ENCODE measurements at regions not wholly inside any gene's neighbourhood (a gene's known extent, or its start where the extent isn't known, plus 50 kb on each side); places are given as distances from the start of the nearest gene placed in this dataset.

DNA sequence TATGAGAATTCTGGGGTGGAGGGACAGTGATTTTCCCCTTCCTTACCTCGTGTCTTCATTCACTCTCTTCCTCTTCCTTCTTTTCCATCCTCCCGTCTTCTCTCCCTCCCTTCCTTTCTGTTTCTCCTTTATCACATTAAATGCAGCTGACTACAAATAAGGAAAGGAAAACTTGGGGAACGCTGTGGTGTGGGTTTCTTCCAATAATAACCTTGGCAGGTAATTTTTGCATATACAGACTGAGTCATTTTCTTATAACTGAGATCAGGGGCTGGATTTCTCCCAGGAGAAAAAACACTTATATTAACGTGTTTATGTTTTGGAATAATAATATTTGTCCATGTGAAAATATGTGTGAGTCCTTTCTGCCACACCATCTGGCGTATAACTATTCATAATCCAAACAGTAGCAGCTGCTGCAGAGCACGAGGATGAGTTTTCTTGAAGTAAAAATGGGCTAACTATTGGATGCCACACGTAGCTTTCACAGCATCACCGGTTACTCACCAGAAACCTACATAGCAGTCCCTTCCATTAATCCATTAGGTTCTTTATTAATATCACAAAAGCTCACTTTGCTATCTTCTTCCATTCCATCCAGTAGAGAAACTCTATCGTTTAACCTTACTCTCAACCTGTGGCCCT is 139.2 kb upstream of the SASH1 start:
- no peak overlapping the region for H3K27ac ChIP-seq
- H3K4me3 ChIP-seq: no peak overlapping the region
- H3K27me3 ChIP-seq: no peaks in the 10 kb centered on the region
- H3K36me3 ChIP-seq: no peaks in the 10 kb centered on the region
- DNase-seq (ENCODE audit: low read depth in 1 of 2, low spot score in 1 of 2): peak in 1 of 2 donors; percentile 35
- H3K4me1 ChIP-seq (ENCODE audit: low read depth): no peaks in the 10 kb centered on the region
- H3K9me3 ChIP-seq (ENCODE audit: low read depth): no peaks in the 10 kb centered on the region
- TF ChIP-seq, protein P1, sequence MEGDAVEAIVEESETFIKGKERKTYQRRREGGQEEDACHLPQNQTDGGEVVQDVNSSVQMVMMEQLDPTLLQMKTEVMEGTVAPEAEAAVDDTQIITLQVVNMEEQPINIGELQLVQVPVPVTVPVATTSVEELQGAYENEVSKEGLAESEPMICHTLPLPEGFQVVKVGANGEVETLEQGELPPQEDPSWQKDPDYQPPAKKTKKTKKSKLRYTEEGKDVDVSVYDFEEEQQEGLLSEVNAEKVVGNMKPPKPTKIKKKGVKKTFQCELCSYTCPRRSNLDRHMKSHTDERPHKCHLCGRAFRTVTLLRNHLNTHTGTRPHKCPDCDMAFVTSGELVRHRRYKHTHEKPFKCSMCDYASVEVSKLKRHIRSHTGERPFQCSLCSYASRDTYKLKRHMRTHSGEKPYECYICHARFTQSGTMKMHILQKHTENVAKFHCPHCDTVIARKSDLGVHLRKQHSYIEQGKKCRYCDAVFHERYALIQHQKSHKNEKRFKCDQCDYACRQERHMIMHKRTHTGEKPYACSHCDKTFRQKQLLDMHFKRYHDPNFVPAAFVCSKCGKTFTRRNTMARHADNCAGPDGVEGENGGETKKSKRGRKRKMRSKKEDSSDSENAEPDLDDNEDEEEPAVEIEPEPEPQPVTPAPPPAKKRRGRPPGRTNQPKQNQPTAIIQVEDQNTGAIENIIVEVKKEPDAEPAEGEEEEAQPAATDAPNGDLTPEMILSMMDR (IDR thresholded peaks at IDR 0.05; ENCODE audit: low read depth, low read length): no peak

DNA sequence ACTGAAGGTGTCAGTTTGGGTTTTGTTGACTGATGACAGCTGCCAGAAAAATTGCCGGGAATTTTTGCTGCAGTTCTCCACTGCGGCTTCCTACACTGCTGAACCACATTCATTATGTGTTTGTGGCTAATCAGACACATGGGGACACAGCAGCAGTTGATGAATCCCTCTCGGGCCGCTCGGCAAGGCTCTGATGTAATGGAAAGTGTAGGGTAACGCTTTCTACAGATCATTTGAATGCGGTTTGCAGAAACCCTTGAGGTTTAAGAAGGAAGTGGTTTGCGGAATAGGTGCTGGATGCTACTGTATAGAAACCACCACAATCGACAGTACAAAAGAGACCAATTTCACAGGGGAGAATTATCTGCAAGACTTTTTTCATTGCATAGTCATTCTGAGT is 138.7 kb upstream of the SASH1 start:
- DNase-seq (ENCODE audit: low read depth in 1 of 2, low spot score in 1 of 2): peak in 1 of 2 donors; percentile 88
- H3K36me3 ChIP-seq: no peaks in the 10 kb centered on the region
- no peak overlapping the region for H3K4me3 ChIP-seq
- H3K9me3 ChIP-seq (ENCODE audit: low read depth): no peaks in the 10 kb centered on the region
- no peaks in the 10 kb centered on the region for H3K27me3 ChIP-seq
- TF ChIP-seq, protein P1 (IDR thresholded peaks at IDR 0.05; ENCODE audit: low read depth, low read length): no peak
- H3K4me1 ChIP-seq (ENCODE audit: low read depth): no peaks in the 10 kb centered on the region
- no peak overlapping the region for H3K27ac ChIP-seq

DNA sequence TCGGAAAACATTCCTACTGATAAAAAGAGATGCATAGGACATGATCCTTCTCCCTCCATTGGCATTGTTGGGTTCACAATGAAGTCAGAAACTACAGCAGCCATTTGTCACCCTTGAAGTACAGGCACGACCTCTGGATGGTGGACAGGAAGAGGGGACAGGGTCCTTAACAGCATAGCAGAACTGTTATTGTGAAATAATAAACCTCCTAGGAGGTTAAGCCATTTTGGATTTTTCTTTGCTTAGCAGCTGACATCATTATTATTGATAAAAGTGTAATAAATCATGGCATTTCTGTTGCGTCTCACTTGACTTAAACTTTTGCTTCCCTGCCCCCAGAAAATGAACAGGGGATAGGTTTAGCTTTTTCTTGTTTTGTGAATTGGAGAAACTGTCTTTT is 134.3 kb upstream of the SASH1 start:
- TF ChIP-seq, protein P1 (IDR thresholded peaks at IDR 0.05; ENCODE audit: low read depth, low read length): no peak

DNA sequence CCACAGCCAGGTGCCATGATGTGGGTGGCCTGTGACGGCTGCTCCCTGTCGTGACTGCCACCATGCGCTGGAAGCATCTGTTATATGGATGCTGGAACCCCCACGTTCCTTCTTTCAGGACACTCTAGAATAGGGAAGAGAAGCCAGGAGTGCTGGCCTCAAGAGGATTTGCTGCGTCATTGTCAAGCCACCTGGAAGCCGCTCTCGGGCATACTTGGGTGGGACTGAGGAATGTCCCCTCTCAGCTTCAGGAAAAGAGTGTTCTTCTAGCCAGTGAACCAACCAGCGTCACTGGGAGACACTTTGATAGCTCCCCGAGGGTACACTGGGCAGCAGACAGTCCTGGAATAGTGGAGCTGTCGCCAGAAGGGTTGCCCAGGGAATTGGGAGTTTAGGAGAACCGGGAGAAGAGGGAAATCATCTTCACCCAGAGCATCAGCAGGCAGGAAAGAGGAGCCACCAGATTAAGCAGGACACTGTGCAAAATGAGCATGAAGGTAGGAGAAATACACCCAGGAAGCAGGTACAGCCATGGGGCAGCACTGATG is 130.8 kb upstream of the SASH1 start:
- Histone ChIP-seq H3K9me3 (ENCODE audit: low read depth) (no peaks in the 10 kb centered on the region), H3K36me3 (no peaks in the 10 kb centered on the region), H3K4me1 (ENCODE audit: low read depth) (no peaks in the 10 kb centered on the region), H3K4me3 (no peak overlapping the region), H3K27me3 (no peaks in the 10 kb centered on the region), H3K27ac (no peak overlapping the region)
- no peak for DNase-seq (ENCODE audit: low read depth in 1 of 2, low spot score in 1 of 2)
- TF ChIP-seq, protein P1 (IDR thresholded peaks at IDR 0.05; ENCODE audit: low read depth, low read length): no peak

More for the DNA sequence above, 134.3 kb upstream of the SASH1 start:
- Histone ChIP-seq H3K27me3 (no peaks in the 10 kb centered on the region), H3K4me3 (no peak overlapping the region), H3K27ac (no peak overlapping the region), H3K36me3 (no peaks in the 10 kb centered on the region), H3K4me1 (ENCODE audit: low read depth) (no peaks in the 10 kb centered on the region), H3K9me3 (ENCODE audit: low read depth) (no peaks in the 10 kb centered on the region)
- no peak for DNase-seq (ENCODE audit: low read depth in 1 of 2, low spot score in 1 of 2)

DNA sequence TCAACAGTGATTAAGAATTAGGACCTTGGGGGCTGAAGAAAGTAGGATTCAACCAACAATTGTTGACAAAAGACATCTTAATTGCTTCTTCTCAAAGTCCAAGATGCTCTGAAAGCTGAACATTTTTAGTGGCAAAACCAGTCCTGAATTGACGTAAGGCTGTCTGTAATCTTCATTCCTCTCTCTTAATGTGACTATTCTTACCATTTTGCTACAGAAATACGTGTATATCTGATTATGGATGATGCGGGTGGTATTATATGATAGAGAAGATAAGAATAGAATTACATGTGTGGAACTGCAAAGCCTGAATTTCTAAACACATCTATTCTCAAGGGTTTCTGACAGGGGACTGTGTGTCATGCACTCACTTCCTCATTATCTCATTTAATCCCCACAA is 130.3 kb upstream of the SASH1 start:
- no peaks in the 10 kb centered on the region for H3K36me3 ChIP-seq
- no peak overlapping the region for H3K4me3 ChIP-seq
- no peaks in the 10 kb centered on the region for H3K4me1 ChIP-seq (ENCODE audit: low read depth)
- H3K27ac ChIP-seq: no peak overlapping the region
- TF ChIP-seq, protein P1 (IDR thresholded peaks at IDR 0.05; ENCODE audit: low read depth, low read length): no peak
- H3K9me3 ChIP-seq (ENCODE audit: low read depth): no peaks in the 10 kb centered on the region
- H3K27me3 ChIP-seq: no peaks in the 10 kb centered on the region
- no peak for DNase-seq (ENCODE audit: low read depth in 1 of 2, low spot score in 1 of 2)

Data from cardiac muscle cell (in vitro differentiated cells and primary cell).